Stimulated activated CD8-positive, alpha-beta memory T cell treated with anti-CD3 and anti-CD28 coated beads, Interleukin-7, amount 100 ng/mL, for 4 hours (primary cell): ENCODE measurements at regions not wholly inside any gene's neighbourhood (a gene's known extent, or its start where the extent isn't known, plus 50 kb on each side); places are given as distances from the start of the nearest gene placed in this dataset.
A peak's percentile ranks its signal among the peaks of the same experiment; 100 is the strongest.

Experiments used
- DNase-seq, 2 donors: peaks; one replicate each; pipeline ENCODE4 v3.0.0-alpha.2; 2020; ENCODE audit warnings: low read depth in 2 of 2

DNA sequence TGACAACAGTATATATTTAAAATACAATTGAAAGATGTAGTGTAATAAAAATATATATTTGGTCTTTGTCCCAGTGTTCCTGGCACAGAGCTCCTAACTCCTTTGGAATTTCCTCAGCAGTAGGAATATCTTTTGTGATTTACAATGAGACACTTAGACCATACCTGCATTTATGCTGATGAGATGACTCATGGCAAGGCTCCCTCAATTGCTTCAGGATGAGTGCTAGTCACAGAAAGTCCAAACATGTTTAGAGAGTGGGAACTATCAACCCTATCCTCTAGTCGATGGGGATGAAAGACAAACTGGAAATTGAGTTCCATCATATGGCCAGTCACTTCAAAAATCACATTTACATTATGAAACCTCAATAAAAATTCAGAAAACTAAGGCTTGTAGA, 588.3 kb upstream of the LMCD1 start:
- no peak for DNase-seq

DNA sequence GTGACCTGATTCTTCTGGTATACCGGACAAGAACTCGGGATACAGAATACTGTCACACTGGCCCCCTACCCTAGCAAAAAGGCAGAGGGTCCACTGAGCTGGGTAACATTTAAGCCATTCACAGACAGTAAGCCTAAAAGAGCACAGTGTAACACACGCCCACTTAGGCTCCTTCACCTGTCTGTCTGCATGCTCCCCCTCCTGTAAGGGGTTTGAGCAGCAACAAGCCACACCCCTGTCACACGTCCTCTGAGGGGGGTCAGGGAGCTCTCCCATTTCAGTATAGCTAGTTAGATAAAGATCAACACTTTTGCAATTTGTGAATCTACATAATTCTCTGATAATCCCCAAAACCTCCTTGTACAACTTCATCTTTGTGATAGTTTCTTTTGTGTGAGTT, 586.3 kb upstream of the LMCD1 start:
- DNase-seq: no peak

DNA sequence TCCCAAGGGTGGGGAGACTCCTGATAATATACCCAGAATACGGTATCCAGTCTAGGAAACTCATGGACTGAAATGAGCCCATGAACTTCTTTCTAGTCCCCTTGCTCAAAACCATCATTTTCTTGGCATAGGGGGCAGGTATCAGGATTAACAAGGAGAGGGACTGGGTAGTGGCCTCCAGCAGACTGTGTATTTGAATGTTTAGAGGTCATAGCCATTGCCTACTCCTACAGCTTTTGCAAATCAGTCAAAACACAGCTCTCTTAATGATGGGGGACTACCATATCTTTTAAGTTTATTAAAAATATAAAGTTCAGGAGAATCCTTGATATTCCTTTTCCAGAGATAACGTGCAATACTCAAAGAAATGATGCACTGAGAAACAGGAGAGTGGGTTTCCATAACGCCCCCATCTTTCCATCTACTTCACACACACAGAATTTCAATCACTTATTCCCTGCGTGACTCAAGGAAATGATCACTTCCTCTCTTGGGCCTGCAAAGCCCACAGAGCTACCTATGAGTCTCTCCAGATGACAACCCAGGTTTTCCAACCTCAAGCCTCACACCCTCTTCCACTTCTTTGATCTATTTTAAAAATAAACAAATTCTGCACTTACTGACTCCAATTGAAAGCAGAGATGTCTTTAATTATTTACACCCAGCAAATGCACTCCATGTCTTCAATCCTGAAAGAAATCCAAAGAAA, 584.0 kb upstream of the LMCD1 start:
- DNase-seq: peak in 1 of 2 donors; percentile 7

DNA sequence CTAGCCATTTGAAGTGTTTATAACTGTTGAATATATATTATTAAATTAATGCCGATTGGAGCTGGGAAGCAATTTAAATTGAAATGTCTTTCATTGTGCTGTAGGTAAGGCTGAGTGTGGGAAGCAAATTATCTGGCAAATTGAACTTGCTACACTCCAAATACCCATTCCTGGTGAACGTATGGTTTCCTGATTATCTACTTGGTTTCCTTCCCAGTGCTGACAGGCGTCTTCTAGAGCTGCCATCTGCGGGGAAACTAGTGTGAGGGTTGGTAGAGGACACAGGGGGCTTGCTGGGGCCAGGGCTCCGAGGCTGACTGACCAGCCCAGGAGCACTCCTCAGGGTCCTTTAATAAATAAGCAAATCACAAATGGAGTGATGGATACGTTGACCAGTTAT, 581.4 kb upstream of the LMCD1 start:
- DNase-seq: no peak

DNA sequence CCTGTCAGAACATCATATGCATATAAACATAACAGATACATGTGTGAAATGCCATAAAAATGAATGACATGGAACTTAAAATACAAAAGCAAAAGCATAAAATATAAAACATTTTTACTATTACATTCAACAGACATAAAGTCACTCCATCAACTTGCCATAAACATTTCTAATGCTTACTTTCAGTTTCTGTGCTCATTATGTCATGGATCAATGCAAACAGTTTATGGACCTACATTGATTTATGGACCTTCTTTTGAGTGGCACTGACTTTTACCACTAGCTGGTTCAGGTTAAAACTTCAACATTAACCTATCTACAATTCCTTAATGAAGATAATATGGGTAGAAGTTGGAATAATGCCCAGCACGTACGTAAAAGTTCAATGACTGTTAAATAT, 577.4 kb upstream of the LMCD1 start:
- no peak for DNase-seq

DNA sequence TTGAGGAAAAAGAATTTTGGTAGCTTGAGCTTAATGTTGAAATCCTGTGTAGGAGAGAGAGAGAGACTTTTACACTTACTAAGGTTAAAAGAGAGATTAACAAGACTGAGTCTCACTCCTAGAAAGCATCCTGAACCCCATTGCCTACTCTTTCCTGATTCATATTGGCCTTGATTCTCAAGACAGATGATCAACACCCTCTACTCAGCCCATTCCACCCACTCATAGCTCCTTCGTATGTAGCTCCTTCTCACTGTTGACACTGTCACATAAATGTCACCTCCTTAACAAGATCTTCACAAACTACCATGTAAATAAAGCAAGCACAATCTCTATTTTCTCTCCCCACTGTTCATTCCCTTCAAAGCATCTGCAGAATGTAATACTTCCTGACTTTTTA, 574.6 kb upstream of the LMCD1 start:
- DNase-seq: no peak

DNA sequence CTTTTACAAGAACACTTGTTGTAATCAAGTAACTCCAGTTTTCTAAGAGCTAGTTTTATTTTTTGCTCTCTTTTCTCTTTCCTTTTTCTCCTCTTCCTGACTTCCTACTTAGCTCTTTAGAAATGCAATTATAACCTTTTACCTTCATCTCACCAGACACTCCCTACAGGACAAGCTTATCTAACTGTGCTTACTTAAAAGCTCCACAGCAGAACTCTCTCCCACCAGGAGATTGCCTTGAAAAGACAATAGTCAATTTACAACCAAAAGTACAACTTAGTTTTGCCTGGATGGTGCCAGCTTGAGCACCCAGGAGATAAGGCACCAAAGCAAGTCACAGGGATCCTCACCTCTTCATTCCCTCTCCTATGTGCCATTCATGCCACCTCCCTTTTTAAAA, 573.8 kb upstream of the LMCD1 start:
- no peak for DNase-seq

DNA sequence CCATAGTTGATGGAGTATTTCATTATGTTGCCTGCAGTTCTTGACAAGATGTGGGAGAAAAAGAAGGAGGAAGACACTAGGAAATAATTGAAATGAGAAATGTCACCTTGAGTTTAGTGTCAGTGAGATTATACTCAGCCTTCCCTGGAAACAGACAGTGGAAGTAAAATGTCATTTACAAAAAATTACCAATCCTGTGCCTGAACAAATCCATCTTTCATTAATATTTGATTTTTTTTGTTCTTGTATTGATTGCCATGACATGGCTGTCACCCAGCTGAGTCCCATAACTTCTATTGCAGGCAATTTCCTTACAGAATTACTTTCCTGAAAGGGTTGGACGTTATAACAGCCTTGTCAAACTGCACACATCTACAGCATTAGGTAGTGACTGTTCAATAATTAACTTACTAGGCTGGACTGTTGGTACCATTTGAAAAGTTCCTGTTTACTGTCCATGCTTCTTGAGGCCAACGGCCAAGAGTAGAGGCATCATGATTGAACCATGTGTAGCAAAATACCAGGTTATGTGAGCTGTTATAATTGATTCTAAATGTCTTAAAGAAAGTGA, 572.2 kb upstream of the LMCD1 start:
- no peak for DNase-seq

DNA sequence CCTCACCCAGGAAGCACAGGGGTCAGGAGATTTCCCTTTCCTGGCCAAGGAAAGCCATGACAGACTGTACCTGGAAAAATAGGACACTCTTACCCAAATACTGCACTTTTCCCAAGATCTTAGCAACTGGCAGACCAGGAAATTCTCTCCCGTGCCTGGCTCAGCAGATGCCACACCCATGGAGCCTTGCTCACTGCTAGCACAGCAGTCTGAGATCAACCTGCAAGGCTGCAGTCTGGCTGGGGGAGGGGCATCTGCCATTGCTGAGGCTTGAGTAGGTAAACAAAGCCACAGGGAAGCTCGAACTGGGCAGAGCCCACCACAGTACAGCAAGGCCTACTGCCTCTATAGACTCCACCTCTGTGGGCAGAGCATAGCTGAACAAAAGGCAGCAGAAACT, 567.3 kb upstream of the LMCD1 start:
- no peak for DNase-seq

DNA sequence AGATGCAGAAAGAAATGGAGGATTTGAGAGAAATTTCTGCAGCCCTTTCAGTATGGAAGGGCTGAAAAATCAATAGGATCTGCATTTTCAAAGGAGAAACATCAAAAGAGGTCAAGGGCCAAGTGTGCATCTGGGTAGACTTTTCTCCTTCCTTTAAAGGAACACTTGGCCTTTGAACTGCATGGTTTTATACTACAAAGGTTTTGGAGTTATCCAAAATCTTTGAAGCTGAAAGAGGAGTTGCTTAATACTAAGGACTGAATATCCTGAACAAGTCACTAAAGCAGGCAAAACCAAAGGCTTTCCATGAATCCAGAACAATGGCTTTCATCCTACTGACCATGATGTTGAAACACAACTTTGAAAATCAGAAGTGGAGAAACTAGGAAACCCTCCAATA, 553.7 kb upstream of the LMCD1 start:
- DNase-seq: no peak

DNA sequence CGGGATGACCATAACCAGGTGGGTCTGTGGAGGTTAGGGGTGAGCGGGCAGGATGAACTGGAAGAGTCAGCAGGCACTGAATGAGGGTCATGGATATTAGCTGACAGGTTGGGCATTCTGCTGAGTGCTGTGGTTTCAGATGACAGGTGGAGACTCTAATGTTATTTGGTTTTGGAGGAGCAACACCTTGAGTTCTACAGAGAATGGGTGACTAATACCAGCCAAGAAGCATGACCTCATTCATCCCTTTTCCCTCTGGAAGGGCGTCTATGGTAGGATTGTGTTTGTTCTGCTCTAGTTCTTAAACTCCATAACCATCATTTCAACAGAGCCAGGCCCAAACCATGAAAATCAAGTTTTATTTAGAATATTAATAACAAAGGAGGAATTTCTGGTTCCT, 550.7 kb upstream of the LMCD1 start:
- DNase-seq: no peak

DNA sequence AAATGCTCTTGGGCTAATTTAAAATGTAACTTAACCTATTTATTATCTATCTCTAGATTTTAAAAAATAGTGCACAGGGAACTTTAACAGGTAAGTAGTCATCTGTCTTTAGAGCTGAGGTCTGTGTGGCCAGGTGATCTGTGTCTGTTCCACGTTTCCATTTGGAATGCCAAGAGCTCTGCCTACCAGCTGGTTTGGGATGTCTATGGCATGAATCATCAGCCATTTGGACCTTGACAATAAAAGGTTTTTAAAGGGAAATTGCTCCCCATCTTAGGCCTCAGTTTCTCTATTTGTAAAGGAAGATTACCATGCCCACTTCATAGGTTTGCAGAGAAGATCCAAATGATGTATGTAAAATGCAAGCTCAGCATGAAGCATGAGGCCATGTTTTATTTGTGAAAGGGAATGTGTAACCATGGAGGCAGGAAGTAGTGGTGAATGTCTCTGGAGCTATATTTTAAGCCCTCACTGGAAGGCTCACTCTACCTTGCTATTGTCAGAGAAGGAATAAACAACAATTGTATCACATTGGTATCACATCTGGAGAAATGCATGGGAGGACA, 548.1 kb upstream of the LMCD1 start:
- no peak for DNase-seq

DNA sequence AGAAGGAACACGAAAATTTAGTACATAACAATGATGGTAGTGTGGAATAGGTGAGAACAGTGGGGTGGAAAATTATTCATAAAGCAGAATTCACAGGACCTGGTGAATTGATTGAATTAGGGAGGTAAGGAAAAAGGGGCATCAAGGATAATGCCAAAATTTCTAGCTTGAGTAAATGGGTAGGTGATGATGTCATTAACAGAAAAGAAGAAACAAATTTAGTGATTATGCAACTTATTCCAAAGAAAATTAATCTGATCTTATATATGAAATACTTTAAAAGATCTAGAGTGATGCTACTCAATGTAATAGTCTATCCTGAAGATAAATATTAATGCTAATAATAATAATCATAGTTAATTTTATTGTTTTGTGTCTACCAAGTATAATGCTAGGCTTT, 544.6 kb upstream of the LMCD1 start:
- DNase-seq: no peak

DNA sequence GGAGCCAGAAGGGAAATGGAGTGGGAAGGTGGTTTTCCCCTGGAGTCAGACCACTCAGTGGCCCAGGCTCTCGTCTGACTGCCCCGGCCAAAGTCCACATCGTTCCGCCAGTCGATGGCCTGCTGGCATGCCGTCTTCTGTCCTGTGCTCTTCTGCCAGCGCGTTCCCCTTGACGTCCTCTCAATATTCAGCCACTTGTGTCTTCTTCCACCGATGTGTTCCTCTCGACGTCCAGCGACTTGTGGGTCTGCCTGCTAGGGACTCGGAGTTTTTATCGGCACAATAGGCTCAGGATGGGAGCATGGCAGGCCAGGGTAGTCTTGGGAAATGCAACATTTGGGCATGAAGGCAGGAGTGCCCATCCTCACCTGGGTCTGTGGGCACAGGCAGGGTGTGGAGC, 542.5 kb upstream of the LMCD1 start:
- no peak for DNase-seq

DNA sequence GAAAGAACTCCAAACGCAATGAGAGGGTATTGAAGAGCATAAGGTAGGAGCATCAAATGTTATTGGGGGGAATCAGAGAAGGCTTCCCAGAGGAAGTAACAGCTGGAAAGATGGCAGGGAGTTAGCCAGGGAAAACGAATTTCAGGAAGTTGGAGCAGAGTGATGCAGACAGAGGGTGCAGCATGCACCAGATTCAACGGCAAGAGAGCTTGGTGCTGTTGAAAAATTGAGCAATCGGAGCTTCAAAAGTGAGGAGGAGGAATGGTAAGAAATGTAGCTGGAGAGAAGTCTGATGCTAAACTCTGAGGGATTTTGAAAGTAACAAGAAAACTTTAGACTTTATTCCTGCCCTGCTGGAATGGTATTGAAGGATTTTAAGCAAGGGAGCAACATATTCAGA, 541.0 kb upstream of the LMCD1 start:
- no peak for DNase-seq

DNA sequence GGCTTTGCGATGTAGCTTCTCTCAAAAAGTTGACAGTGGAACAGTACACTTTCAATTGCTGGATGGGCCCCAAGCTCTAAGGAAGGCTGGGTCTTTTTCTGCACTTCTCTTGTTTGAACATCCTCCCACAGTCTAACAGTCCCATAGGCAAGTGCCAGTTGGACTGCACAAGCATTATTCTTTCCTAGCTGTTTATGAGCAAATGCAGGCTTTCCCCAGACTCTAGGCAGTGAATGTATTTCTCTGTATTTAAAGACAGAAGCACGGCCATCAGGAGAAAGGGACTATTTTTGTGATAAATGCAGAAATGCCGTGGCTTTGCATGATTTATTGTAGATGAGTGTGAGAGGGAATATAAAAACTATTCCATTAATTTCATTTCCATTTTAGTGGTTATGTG, 539.3 kb upstream of the LMCD1 start:
- no peak for DNase-seq

DNA sequence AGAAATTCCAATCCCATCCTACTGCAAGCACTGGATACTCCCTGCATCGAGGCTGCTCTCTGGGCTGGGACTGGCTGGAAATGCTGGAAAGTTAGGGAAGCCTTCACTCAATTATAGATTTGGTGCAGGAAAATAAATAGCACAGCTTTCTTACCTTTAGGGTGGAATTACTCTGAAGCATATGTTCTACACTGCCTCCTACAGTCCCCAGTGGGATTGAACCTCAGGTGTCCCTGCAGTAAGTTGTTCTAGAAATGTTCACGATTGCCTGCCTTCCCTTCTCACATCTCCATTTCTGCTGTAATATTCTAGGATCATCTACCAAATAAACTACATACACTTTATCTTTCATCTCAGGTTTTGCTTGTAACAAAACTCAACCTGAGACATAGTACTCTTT, 536.7 kb upstream of the LMCD1 start:
- no peak for DNase-seq

DNA sequence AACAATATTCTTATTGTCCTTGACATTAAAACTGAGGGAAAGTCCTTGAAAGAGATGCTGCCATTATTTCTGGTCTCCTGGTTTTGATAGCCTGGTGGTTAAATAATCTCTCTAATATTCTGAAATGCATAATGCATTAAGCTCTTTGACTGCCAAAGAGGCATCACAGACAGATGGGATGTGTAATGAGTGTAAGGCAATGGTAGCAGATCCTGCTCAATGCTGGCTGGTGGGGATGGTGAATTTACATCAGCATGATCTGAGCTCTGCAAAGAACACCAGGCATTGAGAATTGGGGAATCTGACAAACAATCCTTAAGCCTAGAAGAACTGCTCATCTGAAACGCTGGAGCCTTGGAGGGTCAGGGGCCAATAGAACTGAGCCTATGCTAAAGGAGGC, 528.6 kb upstream of the LMCD1 start:
- no peak for DNase-seq

DNA sequence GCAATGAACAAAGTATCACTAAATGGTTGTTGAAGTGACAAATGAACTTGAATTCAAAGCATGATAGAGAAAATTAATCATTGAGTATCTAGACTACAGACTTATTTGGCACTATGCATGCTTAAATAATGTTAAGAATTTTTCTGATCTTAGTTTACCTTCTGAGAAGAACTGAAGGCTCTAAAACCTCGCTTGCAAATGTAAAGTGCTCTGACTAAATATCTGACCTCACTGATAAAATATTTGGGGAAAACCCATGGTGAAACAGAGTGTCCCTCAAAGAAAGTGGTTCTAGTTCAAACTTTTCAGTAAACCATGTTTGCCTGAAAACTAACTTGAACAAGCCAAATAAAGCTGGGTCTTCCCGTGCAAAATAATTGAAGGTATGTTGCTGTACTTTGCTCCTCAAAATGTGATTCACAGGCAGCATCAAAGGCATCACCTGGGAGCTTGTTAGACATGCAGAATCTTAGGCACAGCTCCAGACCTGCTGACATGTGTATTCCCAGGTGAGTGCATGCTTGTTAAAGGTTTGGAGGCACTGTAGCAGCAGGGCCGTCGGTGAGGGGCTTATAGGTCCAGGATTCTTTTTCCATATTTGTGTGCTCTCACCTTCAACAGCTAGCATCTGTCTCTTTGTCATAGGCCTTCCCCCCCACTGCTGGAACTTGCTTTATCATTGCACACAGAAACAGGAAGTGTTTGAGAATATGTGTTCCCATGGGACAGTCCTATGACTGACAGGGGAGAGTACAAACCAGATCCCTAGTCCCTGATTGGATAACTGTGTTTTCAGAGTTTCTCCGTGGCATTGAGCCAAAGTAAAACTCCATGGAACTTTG, 524.2 kb upstream of the LMCD1 start:
- DNase-seq: no peak

DNA sequence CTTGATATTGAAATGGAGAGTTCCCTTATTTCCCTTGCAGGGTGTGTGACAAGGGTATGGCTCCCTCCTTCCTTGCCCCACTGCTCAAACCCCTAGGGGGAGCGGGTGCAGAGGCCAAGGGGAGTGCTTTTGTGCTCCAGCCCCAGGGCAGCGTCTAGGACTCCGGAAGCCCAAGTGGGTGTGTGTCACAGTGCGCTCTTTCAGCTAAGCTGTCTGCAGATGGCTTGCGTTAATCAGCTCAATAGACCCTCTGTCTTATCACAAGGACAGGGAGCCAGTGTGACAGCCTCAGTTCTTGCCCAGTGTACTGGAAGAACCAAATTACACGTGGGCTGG, 523.6 kb upstream of the LMCD1 start:
- no peak for DNase-seq

DNA sequence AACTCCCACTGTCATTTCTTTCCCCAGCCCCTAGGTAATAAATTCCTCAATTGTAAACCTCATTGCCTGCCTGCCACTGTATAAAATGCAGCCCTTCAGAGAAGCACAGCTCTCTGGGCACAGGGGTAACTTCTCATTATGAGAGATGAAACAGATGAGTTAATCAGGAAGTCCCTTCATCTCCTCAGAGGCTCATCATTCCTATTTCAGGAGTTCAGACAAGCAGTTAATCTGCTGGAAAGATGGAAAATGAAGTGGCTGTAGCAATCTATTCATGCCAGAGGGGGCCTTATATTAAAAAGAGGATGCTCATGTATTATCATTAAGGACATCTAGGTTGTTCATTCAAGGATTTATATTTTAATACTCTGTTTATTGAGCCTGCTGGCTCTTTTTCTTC, 519.5 kb upstream of the LMCD1 start:
- no peak for DNase-seq

DNA sequence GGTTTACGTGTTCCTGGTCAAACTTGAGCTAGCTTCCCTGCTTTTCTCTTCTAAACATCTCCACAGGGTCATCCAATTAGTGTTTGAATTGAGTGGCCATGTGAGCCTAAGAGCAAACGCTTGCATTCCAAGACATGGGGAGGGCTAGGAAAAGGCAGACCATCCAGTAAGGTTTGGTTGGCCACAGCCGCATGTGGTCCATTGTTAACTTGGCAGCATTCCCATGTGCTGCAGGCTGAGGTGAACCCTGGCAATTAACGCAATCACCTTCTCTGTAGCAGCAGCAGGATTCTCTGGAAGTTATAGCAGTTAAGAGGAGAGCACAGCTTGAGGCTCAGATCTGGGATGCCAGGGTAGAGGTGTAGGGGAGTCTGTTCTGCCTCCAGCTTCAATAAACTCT, 502.2 kb upstream of the LMCD1 start:
- DNase-seq: no peak

DNA sequence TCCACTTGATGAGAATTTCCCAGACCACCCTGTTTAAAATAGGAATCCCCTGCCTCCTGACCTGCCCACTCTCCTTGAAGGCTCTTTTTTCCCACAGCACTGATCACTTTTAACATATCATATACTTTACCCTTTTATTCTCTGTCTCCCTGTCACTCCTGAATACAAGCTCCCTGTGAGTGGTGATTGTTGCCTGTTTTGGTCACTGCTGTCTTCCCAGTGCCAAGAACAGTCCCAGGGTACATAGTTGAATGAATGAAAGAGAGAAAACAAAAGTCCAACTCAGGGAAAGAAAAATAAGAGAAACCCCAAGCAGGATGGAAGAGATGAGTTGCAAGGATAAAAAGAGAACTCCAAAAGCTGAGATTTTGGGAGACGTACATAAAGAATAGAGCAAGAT, 500.3 kb upstream of the LMCD1 start:
- no peak for DNase-seq
